NAMALWA (cell line): ENCODE measurements at regions not wholly inside any gene's neighbourhood (a gene's known extent, or its start where the extent isn't known, plus 50 kb on each side); places are given as distances from the start of the nearest gene placed in this dataset.
"Not testable (repeated sequence)": the region's sequence is repeated elsewhere in the genome, so short reads cannot be mapped to it uniquely, and the experiment has no call there.

Experiments
- DNase-seq: peaks from one replicate; pipeline ENCODE4 v3.0.0-alpha.2; 2015; ENCODE audit warnings: low spot score

DNA sequence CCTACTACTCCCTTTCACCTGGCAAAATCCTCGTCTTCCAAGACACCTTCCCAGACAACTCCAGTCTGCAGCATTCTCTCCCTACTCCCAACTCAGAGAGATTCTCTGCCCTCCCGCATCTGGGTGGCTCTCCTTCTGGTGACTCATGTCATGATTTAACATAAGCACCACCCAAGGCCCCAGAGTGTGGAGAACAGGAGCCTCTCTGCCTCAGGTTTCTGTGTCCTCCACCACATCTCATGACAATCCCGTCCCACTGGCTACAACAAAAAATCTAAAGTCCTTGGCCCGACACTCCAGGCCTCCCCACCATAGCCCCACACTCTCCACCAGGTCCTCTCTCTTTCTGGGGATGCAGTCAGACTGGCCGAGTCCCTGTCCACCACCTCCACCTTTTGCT, 197.1 kb downstream of the BCL11A start:
- no peak for DNase-seq

DNA sequence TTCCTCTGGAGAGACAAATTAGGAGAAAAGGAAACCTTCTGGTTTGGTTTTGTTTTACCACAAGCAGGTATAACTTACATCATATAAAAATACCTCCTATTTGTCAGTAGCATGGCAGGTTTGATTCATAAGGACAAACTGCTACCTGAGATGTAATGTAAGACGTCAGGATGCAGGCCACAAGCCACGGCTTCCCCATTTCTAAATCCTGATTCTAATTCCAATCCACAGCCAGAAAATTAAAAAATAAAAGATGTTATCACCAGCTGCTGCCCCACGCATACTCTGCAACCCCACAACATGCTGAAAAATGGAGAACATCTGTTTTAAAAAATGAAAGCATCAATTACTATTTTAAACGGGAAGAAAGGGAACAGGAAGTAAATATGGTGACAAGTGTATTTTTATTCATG, 197.6 kb downstream of the BCL11A start:
- peak; percentile 75 for DNase-seq

DNA sequence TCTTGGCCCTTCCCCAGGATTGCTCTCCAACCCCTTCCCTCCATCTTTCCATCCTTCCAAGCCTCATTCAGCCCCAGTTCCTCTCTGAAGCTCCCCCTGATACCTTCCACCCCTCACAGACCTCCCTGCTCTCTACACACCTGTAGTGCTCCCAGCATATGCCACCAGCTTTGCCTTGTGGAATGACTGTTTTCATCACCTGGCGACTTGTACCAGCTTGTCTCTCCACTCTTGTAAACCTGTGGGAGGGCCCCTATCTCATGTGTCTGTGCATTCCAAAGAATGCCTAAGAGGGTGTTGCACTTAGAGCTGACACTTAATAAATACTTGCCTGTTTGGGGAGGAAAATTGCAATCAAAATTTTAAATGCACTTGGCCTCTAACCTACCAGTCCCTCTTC, 198.7 kb downstream of the BCL11A start:
- DNase-seq: peak; percentile 27

DNA sequence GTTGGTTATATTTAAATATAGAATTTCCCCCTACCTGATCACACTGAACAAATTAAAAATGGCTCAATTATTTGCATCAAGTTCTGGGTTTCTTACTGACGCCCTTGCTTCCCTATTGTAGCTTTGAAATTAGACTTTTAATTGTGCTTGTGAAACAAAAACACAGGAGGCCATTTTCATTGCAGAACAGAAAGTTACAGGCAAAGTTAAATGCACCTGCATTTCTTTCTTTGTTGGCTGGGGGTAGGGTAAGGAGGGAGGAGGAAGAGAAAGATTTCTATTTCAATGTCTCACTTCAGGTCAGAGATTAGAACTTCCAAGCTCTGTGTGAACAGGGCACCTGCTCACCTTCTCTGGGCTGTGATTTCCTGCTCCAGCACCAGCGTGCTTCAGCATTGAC, 199.6 kb downstream of the BCL11A start:
- DNase-seq: peak; percentile 85

DNA sequence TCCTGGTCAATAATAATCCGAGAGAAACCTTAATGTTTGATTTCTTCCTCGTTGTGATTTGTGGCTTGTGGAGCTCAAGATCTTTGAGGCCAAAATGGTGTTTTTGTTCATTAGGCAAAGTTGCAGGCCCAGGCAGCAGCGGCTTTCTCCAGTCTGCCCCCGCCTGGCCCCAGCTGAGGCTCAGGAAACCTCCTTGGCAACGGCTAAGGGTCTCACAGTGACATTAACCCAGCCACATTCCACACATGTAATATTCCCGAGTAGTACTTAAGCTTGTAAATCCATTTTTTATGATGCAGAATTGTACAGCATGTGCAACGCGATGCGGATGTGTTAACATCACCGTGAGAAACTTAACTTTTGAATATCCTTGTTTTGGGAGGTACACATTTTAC, 200.1 kb downstream of the BCL11A start:
- peak; percentile 71 for DNase-seq

GRCh38 chr2:60352491-60353405, 200.7 kb downstream of the BCL11A start:
- DNase-seq: peak; percentile 84

DNA sequence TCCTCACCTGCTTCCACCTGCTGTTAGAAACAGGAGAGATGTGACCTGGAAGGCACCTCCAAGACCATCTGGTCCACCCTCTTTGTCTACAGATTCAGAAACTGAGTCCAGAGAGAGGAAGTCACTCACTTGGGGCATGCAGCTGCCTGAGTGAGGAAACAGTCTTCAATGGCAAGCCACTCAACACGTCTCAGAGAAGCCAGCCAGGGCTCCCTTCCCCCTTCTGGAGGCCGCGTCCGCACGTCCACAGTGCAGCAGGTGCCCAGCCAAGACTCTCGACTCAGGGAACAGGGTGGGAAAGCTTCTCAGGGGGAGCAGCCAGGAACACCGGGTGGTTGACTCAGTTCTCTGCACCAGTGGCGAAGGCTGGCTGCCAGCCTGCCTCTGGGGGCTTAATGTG, 201.7 kb downstream of the BCL11A start:
- peak; percentile 89 for DNase-seq

- no peak for DNase-seq
Measured at GRCh38 chr2:60351321-60351720, 202.1 kb downstream of the BCL11A start.

GRCh38 chr2:60350791-60351190, 202.7 kb downstream of the BCL11A start:
- DNase-seq: peak; percentile 88

- no peak for DNase-seq
Measured at GRCh38 chr2:60347781-60348180, 205.7 kb downstream of the BCL11A start.

GRCh38 chr2:60342491-60342890, 211.0 kb downstream of the BCL11A start:
- not testable (repeated sequence) for DNase-seq

DNA sequence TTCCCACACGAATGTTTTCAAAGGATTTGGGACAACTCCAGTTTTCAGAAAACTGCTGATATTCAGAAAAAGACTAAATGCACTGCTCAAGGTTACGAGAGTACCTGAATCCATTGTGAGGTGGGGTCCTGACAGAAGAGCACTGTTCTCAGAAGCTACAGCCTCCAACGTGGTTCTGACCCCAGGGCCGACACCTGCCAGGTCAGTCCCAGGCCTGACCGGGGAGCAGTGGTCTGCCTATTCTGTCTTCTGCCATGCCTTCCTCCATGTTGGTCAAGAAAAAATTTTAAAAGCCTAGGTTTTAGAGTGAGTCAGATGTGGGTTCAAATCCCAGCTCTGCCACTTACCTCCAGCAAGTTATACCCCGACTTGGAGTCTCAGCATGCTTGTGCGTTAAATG, 212.3 kb downstream of the BCL11A start:
- DNase-seq: no peak

GRCh38 chr2:60339286-60339685, 214.2 kb downstream of the BCL11A start:
- no peak for DNase-seq

- peak; percentile 34 for DNase-seq
Measured at GRCh38 chr2:60337142-60337497, 216.3 kb downstream of the BCL11A start.

GRCh38 chr2:60336442-60337141, 216.9 kb downstream of the BCL11A start:
- peak; percentile 32 for DNase-seq

- no peak for DNase-seq
Measured at GRCh38 chr2:60335533-60336237, 217.8 kb downstream of the BCL11A start.

DNA sequence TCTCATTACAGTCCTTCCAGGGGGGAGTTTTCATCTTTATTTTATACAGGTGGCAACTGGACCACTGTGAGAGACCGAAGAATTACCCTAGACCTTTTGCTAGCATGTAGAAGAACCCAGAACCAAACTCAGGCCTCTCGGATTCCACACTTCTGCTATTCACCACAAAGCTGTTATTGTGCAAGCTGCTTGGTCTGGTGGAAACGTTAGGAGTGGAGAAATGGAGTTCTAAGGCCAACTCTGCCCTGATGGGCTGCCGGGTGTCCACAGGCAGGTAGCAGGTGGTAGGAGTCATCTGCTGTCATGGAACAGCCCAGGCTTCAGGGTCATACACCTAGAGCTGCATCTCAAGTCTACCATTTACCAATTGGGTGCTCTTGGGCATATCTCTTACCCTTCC, 218.8 kb downstream of the BCL11A start:
- DNase-seq: no peak

DNA sequence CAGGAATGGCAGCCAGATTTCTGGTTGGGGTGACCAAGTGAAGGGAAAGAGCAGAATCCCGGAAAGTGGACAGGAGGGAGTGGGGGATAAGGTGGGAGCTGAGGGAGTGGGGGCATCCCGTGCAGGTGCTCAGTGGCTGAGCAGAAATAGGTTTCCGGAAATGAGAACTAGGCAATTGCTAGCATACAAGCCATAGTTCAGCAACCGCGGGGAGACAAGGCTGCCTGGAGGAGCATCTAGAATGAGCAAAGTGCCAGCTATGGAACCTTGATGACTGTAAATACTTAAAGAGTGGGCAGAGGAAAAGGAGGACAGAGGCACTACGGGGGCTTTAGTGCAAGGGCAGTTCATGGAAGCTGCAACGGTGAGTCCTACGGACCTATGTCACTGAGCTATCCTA, 220.2 kb downstream of the BCL11A start:
- DNase-seq: no peak

- DNase-seq: no peak
Measured at GRCh38 chr2:60331115-60331809, 222.2 kb downstream of the BCL11A start.

- DNase-seq: no peak
Measured at GRCh38 chr2:60329225-60329624, 224.2 kb downstream of the BCL11A start.

DNA sequence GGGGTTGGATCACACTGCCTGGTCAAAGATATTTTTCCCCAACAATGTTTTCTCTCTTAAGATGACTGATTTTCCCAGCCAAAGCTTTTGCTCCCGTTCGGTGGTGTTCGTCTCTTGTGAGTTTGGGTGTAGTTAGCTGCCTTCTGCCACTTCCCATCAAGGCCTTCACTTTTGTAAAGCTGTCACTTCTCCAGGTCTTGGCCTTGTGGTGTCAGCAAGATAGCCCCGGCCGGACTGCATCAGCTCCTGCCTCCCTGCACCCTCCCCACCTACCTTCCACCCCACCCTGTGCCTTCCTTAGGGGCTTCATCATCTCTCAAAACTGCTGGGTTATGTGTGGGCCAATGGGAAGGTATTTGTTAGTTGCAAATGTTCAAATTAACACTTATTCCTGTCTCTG, 228.9 kb downstream of the BCL11A start:
- no peak for DNase-seq

DNA sequence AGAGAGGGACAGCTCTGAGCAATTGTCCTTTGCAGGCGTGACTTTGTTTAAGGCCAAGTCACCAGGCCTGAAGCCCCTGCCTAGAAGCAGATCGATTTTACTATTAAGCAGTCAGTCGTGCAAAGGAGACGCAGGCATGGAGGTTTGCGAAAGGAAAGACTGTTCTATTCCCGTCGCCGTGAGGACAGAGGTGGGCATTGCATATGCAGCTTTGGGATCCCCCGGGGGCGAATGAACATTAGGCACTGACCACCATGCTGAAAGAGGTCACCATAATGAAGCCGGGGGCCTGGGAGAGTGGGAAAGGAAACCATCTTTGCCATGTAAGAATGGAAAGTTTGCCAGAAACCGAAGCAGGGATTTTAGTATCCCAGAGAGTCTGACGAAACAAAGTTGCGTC, 231.6 kb downstream of the BCL11A start:
- DNase-seq: no peak
